ENCODE measurements at regions not wholly inside any gene's neighbourhood (a gene's known extent, or its start where the extent isn't known, plus 50 kb on each side); places are given as distances from the start of the nearest gene placed in this dataset.

GRCh38 chr1:182129398-182129797 is 67.9 kb upstream of the ZNF648 start:
- peaks cover 3 to 10% of the 10 kb centered on the region in 2 donors for H3K9me3 ChIP-seq
- H3K36me3 ChIP-seq, result no peaks in the 10 kb centered on the region
- intact Hi-C loops (cut with DNase I; ENCODE audit: low total_unique reads), result no loop called here
- no peak overlapping the region for H3K4me3 ChIP-seq
- H3K27me3 ChIP-seq, result no peaks in the 10 kb centered on the region
- TF ChIP-seq CTCF (IDR thresholded peaks at IDR 0.05) (no peak), POLR2A (IDR thresholded peaks at IDR 0.05) (no peak), POLR2AphosphoS5 (IDR thresholded peaks at IDR 0.05) (no peak)
- no peak overlapping the region for H3K27ac ChIP-seq
- no peak for DNase-seq (ENCODE audit: low spot score in 2 of 2)
- no peaks in the 10 kb centered on the region for H3K4me1 ChIP-seq

GRCh38 chr1:182128502-182128901 is 67.0 kb upstream of the ZNF648 start:
- Histone ChIP-seq H3K9me3 (peaks cover 0 to under 1% of the 10 kb centered on the region in 2 donors), H3K27ac (no peak overlapping the region), H3K36me3 (no peaks in the 10 kb centered on the region), H3K27me3 (no peaks in the 10 kb centered on the region), H3K4me3 (no peak overlapping the region), H3K4me1 (no peaks in the 10 kb centered on the region)
- DNase-seq (ENCODE audit: low spot score in 2 of 2), result no peak
- intact Hi-C loops (cut with DNase I; ENCODE audit: low total_unique reads), result no loop called here
- TF ChIP-seq POLR2A (IDR thresholded peaks at IDR 0.05) (no peak), CTCF (IDR thresholded peaks at IDR 0.05) (no peak), POLR2AphosphoS5 (IDR thresholded peaks at IDR 0.05) (no peak)

GRCh38 chr1:182127656-182128055 is 66.1 kb upstream of the ZNF648 start:
- no peaks in the 10 kb centered on the region for H3K4me1 ChIP-seq
- H3K27ac ChIP-seq, result no peak overlapping the region
- no peaks in the 10 kb centered on the region for H3K9me3 ChIP-seq
- intact Hi-C loops (cut with DNase I; ENCODE audit: low total_unique reads), result no loop called here
- H3K36me3 ChIP-seq, result no peaks in the 10 kb centered on the region
- no peak for TF ChIP-seq CTCF (IDR thresholded peaks at IDR 0.05)
- TF ChIP-seq POLR2AphosphoS5 (IDR thresholded peaks at IDR 0.05), result no peak
- no peak for TF ChIP-seq POLR2A (IDR thresholded peaks at IDR 0.05)
- no peaks in the 10 kb centered on the region for H3K27me3 ChIP-seq
- no peak for DNase-seq (ENCODE audit: low spot score in 2 of 2)
- H3K4me3 ChIP-seq, result no peak overlapping the region

- no peaks in the 10 kb centered on the region for H3K9me3 ChIP-seq
- no peaks in the 10 kb centered on the region for H3K4me1 ChIP-seq
- H3K36me3 ChIP-seq, result no peaks in the 10 kb centered on the region
- H3K27ac ChIP-seq, result no peak overlapping the region
- no peak for DNase-seq (ENCODE audit: low spot score in 2 of 2)
- no peak for TF ChIP-seq CTCF (IDR thresholded peaks at IDR 0.05)
- TF ChIP-seq POLR2A (IDR thresholded peaks at IDR 0.05), result no peak
- no peak for TF ChIP-seq POLR2AphosphoS5 (IDR thresholded peaks at IDR 0.05)
- H3K4me3 ChIP-seq, result no peak overlapping the region
- intact Hi-C loops (cut with DNase I; ENCODE audit: low total_unique reads), result no loop called here
- H3K27me3 ChIP-seq, result no peaks in the 10 kb centered on the region
Measured at GRCh38 chr1:182126272-182126800, 64.8 kb upstream of the ZNF648 start.

GRCh38 chr1:182122913-182123260 is 61.4 kb upstream of the ZNF648 start:
- no peaks in the 10 kb centered on the region for H3K27me3 ChIP-seq
- no peak for TF ChIP-seq CTCF (IDR thresholded peaks at IDR 0.05)
- TF ChIP-seq POLR2AphosphoS5 (IDR thresholded peaks at IDR 0.05), result no peak
- TF ChIP-seq POLR2A (IDR thresholded peaks at IDR 0.05), result no peak

More at GRCh38 chr1:182122913-182123260, 61.4 kb upstream of the ZNF648 start:
- no peak overlapping the region for H3K4me3 ChIP-seq
- H3K9me3 ChIP-seq, result no peaks in the 10 kb centered on the region
- intact Hi-C loops (cut with DNase I; ENCODE audit: low total_unique reads), result no loop called here
- no peaks in the 10 kb centered on the region for H3K4me1 ChIP-seq
- no peak for DNase-seq (ENCODE audit: low spot score in 2 of 2)
- H3K27ac ChIP-seq, result no peak overlapping the region
- no peaks in the 10 kb centered on the region for H3K36me3 ChIP-seq
